ENCODE measurements at regions not wholly inside any gene's neighbourhood (a gene's known extent, or its start where the extent isn't known, plus 50 kb on each side); places are given as distances from the start of the nearest gene placed in this dataset.

- 83 to 92% (median 85%) methylated on average over 8 of the region's 8 CpGs for WGBS, 5 donors
- intact Hi-C loops (cut with DNase I; ENCODE audit: low total_unique reads), result no loop called here
Measured at GRCh38 chr22:48053973-48054372, 1291.5 kb downstream of the TBC1D22A start.

GRCh38 chr22:48053486-48053885 is 1291.0 kb downstream of the TBC1D22A start:
- Histone ChIP-seq H3K4me3 (no peak overlapping the region), H3K9me3 (peaks cover 0 to under 1% (median 0%) of the 10 kb centered on the region in 8 donors), H3K27ac (no peak overlapping the region), H3K36me3 (no peaks in the 10 kb centered on the region), H3K4me1 (no peaks in the 10 kb centered on the region), H3K27me3 (replicated peaks in 1 of 7) (peaks cover 0 to 30% (median 0%) of the 10 kb centered on the region in 7 donors)
- DNase-seq, result no peak
- intact Hi-C loops (cut with DNase I; ENCODE audit: low total_unique reads), result no loop called here
- 78 to 84% (median 82%) methylated on average over 7 of the region's 7 CpGs for WGBS, 5 donors
- TF ChIP-seq CTCF (IDR thresholded peaks at IDR 0.05 in 8 of 11, conservative IDR thresholded peaks at IDR 0.05 in 3 of 11), result no peak
- TF ChIP-seq POLR2AphosphoS5 (IDR thresholded peaks at IDR 0.05), result no peak
- no peak for TF ChIP-seq POLR2A (IDR thresholded peaks at IDR 0.05)

More at GRCh38 chr22:48053973-48054372, 1291.5 kb downstream of the TBC1D22A start:
- no peak for DNase-seq
- H3K9me3 ChIP-seq, result peaks cover 0 to 5% (median 0%) of the 10 kb centered on the region in 8 donors
- H3K27ac ChIP-seq, result no peak overlapping the region
- TF ChIP-seq CTCF (IDR thresholded peaks at IDR 0.05 in 8 of 11, conservative IDR thresholded peaks at IDR 0.05 in 3 of 11), result no peak
- TF ChIP-seq POLR2AphosphoS5 (IDR thresholded peaks at IDR 0.05), result no peak
- TF ChIP-seq POLR2A (IDR thresholded peaks at IDR 0.05), result no peak
- H3K27me3 ChIP-seq (replicated peaks in 1 of 7), result peaks cover 0 to 35% (median 0%) of the 10 kb centered on the region in 7 donors
- H3K4me3 ChIP-seq, result no peak overlapping the region
- H3K36me3 ChIP-seq, result no peaks in the 10 kb centered on the region
- no peaks in the 10 kb centered on the region for H3K4me1 ChIP-seq

DNA sequence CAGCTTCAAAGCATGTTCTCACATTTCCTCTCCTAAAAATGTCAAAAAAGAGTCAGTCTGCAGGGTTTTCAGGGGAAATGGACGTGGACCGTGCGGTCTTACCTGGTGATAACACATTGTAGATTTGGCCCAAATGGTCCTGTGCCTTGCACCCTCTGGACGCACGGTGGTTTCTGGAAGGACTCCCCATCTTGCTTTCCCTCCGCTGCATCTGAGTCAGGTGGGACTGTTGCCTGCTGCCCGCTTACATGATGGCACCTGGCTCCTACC is 1290.1 kb downstream of the TBC1D22A start:
- Histone ChIP-seq H3K9me3 (no peaks in the 10 kb centered on the region), H3K4me3 (no peak overlapping the region), H3K27ac (no peak overlapping the region), H3K27me3 (replicated peaks in 1 of 7) (peaks cover 0 to 25% (median 0%) of the 10 kb centered on the region in 7 donors), H3K4me1 (no peaks in the 10 kb centered on the region), H3K36me3 (no peaks in the 10 kb centered on the region)
- DNase-seq, result no peak
- intact Hi-C loops (cut with DNase I; ENCODE audit: low total_unique reads), result no loop called here
- 91 to 97% (median 94%) methylated on average over 7 of the region's 7 CpGs for WGBS, 5 donors
- TF ChIP-seq POLR2AphosphoS5 (IDR thresholded peaks at IDR 0.05) (no peak), POLR2A (IDR thresholded peaks at IDR 0.05) (no peak), CTCF (IDR thresholded peaks at IDR 0.05 in 8 of 11, conservative IDR thresholded peaks at IDR 0.05 in 3 of 11) (no peak)

DNA sequence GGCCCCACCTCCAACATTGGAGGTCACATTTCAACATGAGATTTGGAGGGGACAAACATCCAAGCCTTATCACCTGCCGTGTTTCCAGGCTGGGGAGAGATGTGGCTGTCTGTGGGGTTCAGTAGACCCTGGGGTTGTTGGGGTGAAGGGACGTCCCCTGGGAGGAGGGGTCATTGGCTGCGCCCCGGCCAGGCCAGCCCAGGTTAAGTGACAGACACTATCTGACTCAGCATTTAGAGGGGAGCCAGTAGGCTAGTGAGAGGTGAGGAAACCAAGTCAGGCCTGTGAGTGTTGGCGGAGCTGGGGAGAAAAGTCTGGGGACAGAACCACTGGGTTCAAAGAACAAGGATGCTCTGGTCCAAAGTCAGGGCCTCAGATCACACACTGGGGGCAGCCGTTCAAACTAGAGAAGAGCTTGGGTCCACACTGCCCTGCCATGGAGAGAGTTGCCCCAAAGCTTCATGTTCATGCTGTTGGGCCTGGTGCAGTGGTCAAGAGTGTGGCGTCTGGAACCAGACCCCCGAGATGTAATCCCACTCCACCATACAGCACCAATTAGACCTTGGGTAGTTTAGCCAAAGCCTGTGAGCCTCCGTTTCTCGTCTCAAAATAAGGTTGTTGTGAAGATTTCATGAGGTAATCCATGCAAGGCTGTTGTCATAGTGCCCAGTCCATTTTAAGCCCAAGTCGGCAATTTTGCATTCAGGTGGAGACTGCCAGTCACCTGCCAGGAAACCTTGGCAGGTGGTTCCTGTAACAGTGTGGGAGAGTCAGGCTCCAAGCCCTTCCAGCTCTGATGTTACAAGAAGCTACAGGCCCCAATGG is 1289.6 kb downstream of the TBC1D22A start:
- 87 to 93% (median 91%) methylated on average over 9 to 11 of the region's 11 CpGs for WGBS, 5 donors
- DNase-seq, result no peak
- Histone ChIP-seq H3K4me3 (no peak overlapping the region), H3K27me3 (replicated peaks in 1 of 7) (peaks cover 0 to 20% (median 0%) of the 10 kb centered on the region in 7 donors), H3K36me3 (no peaks in the 10 kb centered on the region), H3K4me1 (no peaks in the 10 kb centered on the region), H3K27ac (no peak overlapping the region), H3K9me3 (no peaks in the 10 kb centered on the region)
- TF ChIP-seq POLR2AphosphoS5 (IDR thresholded peaks at IDR 0.05) (no peak), CTCF (IDR thresholded peaks at IDR 0.05 in 8 of 11, conservative IDR thresholded peaks at IDR 0.05 in 3 of 11) (no peak), POLR2A (IDR thresholded peaks at IDR 0.05) (no peak)
- intact Hi-C loops (cut with DNase I; ENCODE audit: low total_unique reads), result no loop called here

Measured in spleen (tissue), 11 donors.